ENCODE measurements at regions not wholly inside any gene's neighbourhood (a gene's known extent, or its start where the extent isn't known, plus 50 kb on each side); places are given as distances from the start of the nearest gene placed in this dataset.
"Not testable (repeated sequence)": the region's sequence is repeated elsewhere in the genome, so short reads cannot be mapped to it uniquely, and the experiment has no call there.

DNA sequence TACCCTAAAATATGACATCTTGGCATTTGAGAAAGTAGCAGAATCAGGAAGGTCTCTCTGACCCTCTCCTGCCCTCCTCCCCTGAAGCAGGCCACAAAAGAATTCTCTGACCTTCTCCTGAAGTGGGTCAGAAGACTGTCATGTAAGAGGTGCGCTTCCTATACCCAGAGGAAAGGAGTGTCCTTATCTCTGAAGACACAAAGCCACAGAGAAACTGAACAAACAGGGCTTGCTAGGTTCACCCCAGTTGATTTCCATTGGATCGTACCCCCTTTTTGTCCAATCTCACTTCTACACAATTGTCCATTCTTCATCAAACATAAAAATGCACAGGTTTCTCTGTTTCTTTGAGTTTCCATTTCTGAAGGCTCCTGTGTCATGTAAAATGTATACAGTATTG, 272.0 kb upstream of the SOX4 start:
- no peaks in the 10 kb centered on the region for H3K4me1 Mint-ChIP-seq
- H3K27me3 Mint-ChIP-seq: no peaks in the 10 kb centered on the region
- no peak for DNase-seq
- H3K9me3 Mint-ChIP-seq: peaks cover 3% of the 10 kb centered on the region
- no peaks in the 10 kb centered on the region for H3K36me3 Mint-ChIP-seq
- no peak overlapping the region for H3K27ac Mint-ChIP-seq
- CTCF ChIA-PET: no interaction called here
- H3K4me3 Mint-ChIP-seq: no peak overlapping the region

DNA sequence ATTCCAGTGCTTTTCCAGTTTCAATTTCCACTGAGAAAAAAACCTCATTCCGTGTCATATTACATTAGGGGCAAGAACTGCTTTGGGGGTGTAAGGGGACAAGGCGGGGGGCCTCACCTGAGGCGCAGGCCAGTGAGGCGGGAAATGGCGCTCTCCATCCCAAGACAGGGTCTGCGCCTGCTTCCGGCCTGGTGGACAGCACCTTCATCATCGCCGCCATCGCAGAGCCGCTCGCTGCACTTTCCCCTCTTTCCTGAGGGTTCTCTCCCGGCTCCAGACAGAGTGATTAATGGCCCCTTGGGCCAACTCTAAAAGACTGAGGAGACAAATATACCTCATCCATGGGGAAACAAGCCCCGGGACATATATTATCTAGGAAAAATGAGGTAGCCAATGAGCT, 270.0 kb upstream of the SOX4 start:
- no peak overlapping the region for H3K27ac Mint-ChIP-seq
- H3K36me3 Mint-ChIP-seq: no peaks in the 10 kb centered on the region
- H3K4me1 Mint-ChIP-seq: no peaks in the 10 kb centered on the region
- no peak for DNase-seq
- no peaks in the 10 kb centered on the region for H3K27me3 Mint-ChIP-seq
- H3K9me3 Mint-ChIP-seq: peaks cover 3% of the 10 kb centered on the region
- no peak overlapping the region for H3K4me3 Mint-ChIP-seq
- CTCF ChIA-PET: no interaction called here

DNA sequence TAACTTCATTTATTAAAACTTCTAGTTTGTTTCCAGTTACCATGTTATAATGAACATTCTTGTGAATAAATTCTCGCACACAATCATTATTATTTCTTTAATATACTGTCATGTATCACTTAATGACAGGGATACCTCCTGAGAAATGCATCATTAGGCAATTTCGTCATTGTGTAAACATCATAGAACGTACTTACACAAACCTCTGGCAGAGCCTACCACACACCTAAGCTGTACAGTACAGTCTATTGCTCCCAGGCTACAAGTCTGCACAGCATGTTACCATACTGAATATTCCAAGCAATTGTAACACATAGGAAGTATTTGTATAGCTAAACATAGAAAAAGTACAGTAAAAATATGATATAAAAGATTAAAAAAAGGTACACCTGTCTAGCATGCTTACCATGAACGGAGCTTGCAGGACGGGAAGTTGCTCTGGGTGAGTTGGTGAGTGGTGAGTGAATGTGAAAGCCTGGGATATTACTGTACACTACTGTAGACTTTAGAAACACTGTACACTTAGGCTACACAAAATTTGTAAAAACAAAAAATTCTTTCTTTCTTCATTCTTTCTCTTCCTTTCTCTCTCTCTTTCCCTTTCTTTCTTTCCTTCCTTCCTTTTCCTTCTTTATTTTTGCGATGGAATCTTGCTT, 268.2 kb upstream of the SOX4 start:
- Mint-ChIP-seq H3K27me3 (no peaks in the 10 kb centered on the region), H3K36me3 (no peaks in the 10 kb centered on the region), H3K9me3 (no peaks in the 10 kb centered on the region), H3K4me1 (no peaks in the 10 kb centered on the region), H3K4me3 (no peak overlapping the region), H3K27ac (no peak overlapping the region)
- CTCF ChIA-PET: no interaction called here
- DNase-seq: no peak

DNA sequence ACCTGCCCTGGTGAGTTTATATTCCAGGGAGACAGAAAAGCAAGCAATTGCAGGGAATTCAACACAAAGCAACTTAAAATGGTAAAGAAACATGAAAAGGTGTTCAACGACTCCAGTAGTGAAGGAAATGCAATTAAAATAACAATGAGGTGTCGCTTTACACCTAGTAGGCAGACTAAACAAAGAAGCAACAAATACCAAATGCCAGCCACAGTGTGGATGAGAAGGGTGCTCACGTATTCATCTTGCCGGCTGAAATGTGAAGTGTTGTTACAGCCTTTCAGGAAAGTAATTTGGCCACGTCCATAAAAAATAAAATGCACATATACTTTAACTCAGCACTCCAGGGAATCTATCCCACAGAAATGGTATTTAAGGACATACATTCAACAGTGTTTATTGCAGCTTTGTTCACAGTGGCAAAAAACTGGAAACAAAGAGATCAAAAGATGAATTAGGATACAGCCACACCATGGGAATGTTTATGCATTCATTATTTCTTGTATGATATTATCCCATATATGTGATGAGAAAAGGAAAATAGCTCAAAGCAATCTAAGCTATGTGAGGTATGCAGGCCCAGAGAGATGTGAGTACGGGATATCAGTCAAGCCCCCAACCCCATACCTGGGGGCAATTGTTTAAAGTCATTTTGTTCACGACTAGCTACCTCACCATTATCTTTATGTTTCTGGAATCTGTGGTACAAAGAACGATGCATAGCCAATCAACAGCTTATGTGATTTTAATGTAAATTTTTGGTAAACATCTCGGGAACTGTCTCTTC, 266.0 kb upstream of the SOX4 start:
- Mint-ChIP-seq H3K4me3 (no peak overlapping the region), H3K36me3 (no peaks in the 10 kb centered on the region), H3K4me1 (no peaks in the 10 kb centered on the region), H3K27me3 (no peaks in the 10 kb centered on the region), H3K27ac (no peak overlapping the region), H3K9me3 (no peaks in the 10 kb centered on the region)
- DNase-seq: no peak
- CTCF ChIA-PET: no interaction called here

DNA sequence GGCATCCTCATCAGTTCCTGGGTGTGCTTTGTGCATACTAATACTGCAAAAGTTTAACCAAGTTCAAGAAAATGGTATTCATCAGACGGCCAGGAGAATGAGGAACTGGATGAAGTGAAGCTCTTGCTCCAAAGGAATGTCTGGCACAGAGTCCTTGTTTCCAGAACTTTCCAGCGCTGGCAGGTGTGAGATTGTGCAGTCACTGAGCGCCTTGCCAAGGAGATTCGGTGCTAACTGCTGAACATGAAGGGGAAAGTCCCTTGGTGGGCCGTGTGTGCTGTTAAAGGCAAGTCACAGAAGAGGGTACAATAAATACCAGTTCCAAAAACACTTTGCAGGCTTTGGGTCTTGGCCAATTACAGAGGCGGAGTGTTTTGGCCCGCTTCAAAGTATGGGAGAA, 262.3 kb upstream of the SOX4 start:
- DNase-seq: no peak
- H3K4me3 Mint-ChIP-seq: no peak overlapping the region
- H3K36me3 Mint-ChIP-seq: no peaks in the 10 kb centered on the region
- no peaks in the 10 kb centered on the region for H3K4me1 Mint-ChIP-seq
- H3K9me3 Mint-ChIP-seq: no peaks in the 10 kb centered on the region
- H3K27ac Mint-ChIP-seq: no peak overlapping the region
- H3K27me3 Mint-ChIP-seq: no peaks in the 10 kb centered on the region
- CTCF ChIA-PET: no interaction called here

DNA sequence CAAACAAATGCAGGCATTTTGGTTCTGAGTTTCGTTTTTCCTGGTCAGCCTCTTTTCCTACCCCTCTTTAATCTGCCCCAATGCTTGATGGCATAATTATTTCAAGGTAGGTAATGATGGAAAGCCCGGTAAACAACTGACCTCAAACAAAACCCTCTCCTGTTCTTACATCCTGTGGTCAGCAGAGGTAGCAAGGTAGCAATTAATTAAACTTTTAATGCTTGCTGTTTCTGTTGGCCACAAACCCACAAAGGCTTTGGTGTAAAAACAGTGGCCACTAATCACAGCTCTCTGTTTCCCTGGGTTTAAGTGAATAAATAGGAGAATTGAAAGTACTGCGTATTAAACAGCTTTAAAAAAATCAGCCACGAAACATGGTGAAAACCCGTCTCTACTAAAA, 261.5 kb upstream of the SOX4 start:
- Mint-ChIP-seq H3K36me3 (no peaks in the 10 kb centered on the region), H3K27me3 (peaks cover 1% of the 10 kb centered on the region), H3K4me1 (no peaks in the 10 kb centered on the region), H3K4me3 (no peak overlapping the region), H3K9me3 (no peaks in the 10 kb centered on the region), H3K27ac (no peak overlapping the region)
- no peak for DNase-seq
- CTCF ChIA-PET: no interaction called here

DNA sequence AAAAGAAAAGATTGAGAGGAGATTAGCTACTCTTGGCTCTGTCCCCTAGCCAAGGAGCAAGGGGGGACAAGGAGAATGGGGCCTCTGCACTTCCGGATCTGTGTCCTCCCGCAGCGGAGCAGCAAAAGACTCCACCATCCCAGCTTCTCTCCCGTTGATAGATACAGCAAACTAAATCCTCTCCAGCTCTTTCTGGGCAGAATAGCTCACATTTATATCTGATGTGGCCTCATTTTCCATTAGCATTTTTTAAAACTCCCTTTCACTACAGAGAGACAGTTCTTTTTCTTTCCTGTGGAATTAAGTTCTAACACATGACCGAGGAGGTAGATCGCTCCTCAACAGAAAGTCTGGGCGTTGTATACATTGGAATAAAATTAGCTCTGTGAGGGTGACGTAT, 260.9 kb upstream of the SOX4 start:
- Mint-ChIP-seq H3K27ac (no peak overlapping the region), H3K27me3 (peaks cover 4% of the 10 kb centered on the region), H3K4me1 (no peaks in the 10 kb centered on the region), H3K9me3 (no peaks in the 10 kb centered on the region), H3K36me3 (no peaks in the 10 kb centered on the region), H3K4me3 (no peak overlapping the region)
- no peak for DNase-seq
- CTCF ChIA-PET: no interaction called here

DNA sequence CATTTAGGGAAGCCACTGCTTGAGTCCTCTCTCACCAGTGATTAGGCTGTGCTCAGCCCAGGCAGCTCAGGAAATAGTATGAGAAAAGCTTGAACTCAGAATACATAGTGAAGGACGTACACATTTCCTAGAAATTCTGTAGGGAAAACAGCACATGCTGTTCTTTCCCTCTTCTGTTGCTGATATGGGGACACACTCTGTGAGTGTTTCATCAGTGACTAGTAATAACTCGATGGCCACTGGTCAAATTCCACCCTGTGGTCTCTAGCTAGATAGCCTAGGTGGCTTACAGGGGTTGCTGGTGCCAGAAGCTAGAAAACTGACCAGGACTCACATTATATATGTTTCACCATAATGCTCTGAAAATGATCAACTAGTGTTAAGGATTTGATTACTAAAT, 259.8 kb upstream of the SOX4 start:
- no peaks in the 10 kb centered on the region for H3K36me3 Mint-ChIP-seq
- peaks cover 4% of the 10 kb centered on the region for H3K27me3 Mint-ChIP-seq
- CTCF ChIA-PET: no interaction called here
- no peak overlapping the region for H3K27ac Mint-ChIP-seq
- H3K4me3 Mint-ChIP-seq: no peak overlapping the region
- no peak for DNase-seq
- no peaks in the 10 kb centered on the region for H3K4me1 Mint-ChIP-seq
- no peaks in the 10 kb centered on the region for H3K9me3 Mint-ChIP-seq

DNA sequence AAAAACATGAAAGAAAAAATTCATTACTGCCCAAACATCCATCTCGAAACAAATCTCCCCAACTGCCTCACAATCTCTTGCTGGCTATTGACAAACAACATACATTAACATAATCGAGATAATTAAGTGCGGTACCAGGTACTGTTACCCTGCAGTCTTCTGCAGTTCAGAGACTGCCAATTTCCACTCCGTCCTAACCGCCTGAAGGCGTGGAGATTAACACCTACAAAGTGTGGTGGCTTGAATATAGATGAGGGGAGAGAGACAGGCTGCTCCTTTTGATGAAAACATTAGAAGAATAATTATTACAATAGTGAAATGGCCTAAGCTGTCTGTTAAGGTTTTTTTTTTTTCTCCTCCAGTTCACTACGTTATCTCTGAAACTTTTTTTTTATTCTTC, 258.9 kb upstream of the SOX4 start:
- CTCF ChIA-PET: no interaction called here
- no peak overlapping the region for H3K27ac Mint-ChIP-seq
- DNase-seq: no peak
- H3K36me3 Mint-ChIP-seq: no peaks in the 10 kb centered on the region
- H3K4me1 Mint-ChIP-seq: no peaks in the 10 kb centered on the region
- H3K9me3 Mint-ChIP-seq: no peaks in the 10 kb centered on the region
- peaks cover 4% of the 10 kb centered on the region for H3K27me3 Mint-ChIP-seq
- no peak overlapping the region for H3K4me3 Mint-ChIP-seq

DNA sequence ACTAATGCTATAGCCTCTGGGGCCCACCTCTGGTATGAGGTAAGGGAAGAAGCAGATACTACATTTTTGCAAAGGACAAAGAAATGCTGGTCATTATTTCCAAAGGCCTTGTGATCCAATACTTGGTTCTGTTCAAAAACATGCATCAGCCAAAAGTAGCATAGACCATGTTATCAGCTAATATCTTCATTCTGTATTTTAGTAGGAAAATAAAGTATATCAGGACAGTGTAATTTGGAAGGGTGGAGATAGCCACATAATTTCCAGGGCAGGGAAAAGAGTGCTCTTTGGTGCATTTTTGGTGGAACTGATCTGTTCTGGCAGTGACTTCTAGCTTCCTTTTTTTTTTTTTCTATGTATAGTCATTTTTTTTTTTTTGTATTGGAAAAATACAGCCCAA, 258.0 kb upstream of the SOX4 start:
- Mint-ChIP-seq H3K4me1 (no peaks in the 10 kb centered on the region), H3K27me3 (peaks cover 4% of the 10 kb centered on the region), H3K9me3 (no peaks in the 10 kb centered on the region), H3K36me3 (no peaks in the 10 kb centered on the region), H3K27ac (no peak overlapping the region), H3K4me3 (no peak overlapping the region)
- CTCF ChIA-PET: no interaction called here
- DNase-seq: no peak

DNA sequence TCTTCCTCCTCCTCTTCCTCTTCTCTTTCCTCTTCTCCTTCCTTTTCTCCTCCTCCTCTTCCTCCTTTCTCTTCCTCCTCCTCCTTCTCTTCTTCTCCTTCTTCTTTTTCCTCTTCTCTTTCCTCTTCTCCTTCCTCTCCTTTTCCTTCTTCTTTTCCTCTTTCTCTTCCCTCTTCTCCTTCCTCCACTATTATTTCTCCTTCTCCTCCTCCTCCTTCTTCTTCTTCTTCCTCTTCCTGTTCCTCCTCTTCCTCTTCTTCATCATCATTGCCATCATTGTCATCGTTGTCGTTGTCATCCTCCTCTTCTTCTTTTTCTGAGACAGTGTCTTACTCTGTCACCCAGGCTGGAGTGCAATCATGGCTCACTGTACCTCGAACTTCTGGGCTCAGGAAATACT, 256.3 kb upstream of the SOX4 start:
- Mint-ChIP-seq H3K4me1 (no peaks in the 10 kb centered on the region), H3K36me3 (no peaks in the 10 kb centered on the region), H3K27ac (no peak overlapping the region), H3K27me3 (peaks cover 4% of the 10 kb centered on the region), H3K9me3 (no peaks in the 10 kb centered on the region), H3K4me3 (no peak overlapping the region)
- CTCF ChIA-PET: no interaction called here
- DNase-seq: no peak

DNA sequence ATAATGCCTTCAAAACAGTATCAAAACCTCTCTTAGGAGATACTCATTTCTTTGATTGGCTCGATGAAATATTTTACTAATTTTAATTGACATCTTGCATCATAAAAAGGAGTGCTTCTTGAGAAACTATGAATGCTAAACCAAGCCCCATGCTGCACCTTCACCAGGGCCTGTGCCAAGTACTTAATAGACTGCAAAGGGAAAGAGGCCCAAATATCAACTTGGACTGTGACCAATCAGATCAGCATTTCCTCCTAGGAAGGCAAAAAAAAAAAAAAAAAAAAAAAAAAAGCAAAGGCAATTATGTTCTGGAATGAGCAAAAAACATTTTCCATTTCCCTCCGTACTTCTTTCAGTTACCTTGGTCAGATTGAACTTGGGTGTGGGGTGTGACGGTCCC, 253.0 kb upstream of the SOX4 start:
- Mint-ChIP-seq H3K9me3 (no peaks in the 10 kb centered on the region), H3K27ac (no peak overlapping the region), H3K4me3 (no peak overlapping the region), H3K4me1 (no peaks in the 10 kb centered on the region), H3K36me3 (no peaks in the 10 kb centered on the region), H3K27me3 (peaks cover 4% of the 10 kb centered on the region)
- no peak for DNase-seq
- CTCF ChIA-PET: no interaction called here

DNA sequence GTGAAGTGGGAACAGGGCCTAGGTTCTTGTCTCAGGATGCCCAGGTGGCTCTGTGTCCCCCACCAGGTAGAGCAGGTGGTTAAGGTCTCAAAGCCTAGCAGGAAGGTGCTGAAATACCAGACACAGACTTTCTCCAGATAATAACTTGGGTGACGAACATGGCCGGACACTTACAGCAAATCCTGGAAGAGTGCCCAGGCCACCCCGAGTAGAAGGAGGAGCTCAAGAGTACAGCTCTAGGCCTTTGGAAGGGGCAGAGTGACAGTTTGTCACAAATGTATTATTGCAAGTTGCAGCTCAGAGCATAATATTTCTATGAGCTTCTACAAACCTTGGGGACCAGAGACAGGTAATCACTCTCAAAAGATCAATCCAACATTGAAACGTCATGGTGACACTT, 251.6 kb upstream of the SOX4 start:
- Mint-ChIP-seq H3K36me3 (no peaks in the 10 kb centered on the region), H3K4me3 (no peak overlapping the region), H3K9me3 (no peaks in the 10 kb centered on the region), H3K27ac (no peak overlapping the region), H3K27me3 (peaks cover 4% of the 10 kb centered on the region), H3K4me1 (no peaks in the 10 kb centered on the region)
- CTCF ChIA-PET: no interaction called here
- no peak for DNase-seq

DNA sequence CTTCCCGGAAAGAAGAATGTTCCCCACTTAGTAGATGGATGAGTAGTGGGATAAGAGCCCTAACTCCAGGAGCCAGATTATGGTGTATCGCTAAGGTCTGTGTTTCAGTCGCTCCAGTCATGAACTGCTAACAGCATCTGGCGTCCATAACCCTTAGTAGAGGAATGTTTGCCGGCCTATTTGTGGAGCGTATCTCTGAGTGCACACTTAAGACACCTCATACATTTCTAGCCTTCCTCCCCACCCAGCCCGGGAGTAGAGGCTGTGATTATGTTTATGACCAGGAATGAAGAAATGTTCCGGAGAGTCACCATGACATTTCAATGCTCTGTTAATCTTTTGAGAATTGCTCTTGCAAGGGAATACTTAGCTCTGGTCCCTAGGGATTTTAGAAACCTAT, 251.1 kb upstream of the SOX4 start:
- H3K4me1 Mint-ChIP-seq: no peaks in the 10 kb centered on the region
- no peaks in the 10 kb centered on the region for H3K27me3 Mint-ChIP-seq
- CTCF ChIA-PET: no interaction called here
- no peaks in the 10 kb centered on the region for H3K9me3 Mint-ChIP-seq
- H3K27ac Mint-ChIP-seq: no peak overlapping the region
- DNase-seq: no peak
- H3K4me3 Mint-ChIP-seq: no peak overlapping the region
- H3K36me3 Mint-ChIP-seq: no peaks in the 10 kb centered on the region

DNA sequence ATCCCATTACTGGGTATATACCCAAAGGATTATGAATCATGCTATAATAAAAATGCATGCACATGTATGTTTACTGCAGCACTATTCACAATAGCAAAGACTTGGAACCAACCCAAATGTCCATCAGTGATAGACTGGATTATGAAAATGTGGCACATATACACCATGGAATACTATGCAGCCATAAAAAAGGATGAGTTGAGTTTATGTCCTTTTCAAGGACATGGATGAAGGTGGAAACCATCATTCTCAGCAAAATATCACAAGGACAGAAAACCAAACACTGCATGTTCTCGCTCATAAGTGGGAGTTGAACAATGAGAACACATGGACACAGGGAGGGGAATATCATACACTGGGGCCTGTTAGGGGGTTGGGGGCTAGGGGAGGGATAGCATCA, 247.8 kb upstream of the SOX4 start:
- DNase-seq, H3K27me3 Mint-ChIP-seq, H3K4me3 Mint-ChIP-seq, H3K9me3 Mint-ChIP-seq, H3K36me3 Mint-ChIP-seq, CTCF ChIA-PET, H3K4me1 Mint-ChIP-seq, H3K27ac Mint-ChIP-seq: not testable (repeated sequence)

DNA sequence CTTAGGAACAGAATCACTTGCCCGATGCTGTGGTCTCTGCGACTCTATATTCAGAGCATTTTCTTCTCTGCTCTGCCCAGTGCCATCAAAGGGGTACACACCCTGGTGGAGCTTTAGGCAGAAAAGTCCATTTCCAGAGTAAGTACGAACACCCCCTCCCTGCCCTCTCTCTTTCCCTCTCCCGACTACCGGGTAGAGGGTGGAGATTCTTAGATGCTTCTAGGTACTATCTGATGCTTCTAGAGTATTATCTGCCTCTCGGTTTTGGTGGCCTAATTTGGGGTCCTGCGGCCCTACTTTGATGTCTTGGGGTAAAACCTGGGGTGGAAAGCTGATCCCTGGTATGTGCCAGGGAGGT, 245.4 kb upstream of the SOX4 start:
- H3K4me3 Mint-ChIP-seq: no peak overlapping the region

More for the DNA sequence above, 245.4 kb upstream of the SOX4 start:
- CTCF ChIA-PET: no interaction called here
- no peaks in the 10 kb centered on the region for H3K36me3 Mint-ChIP-seq
- no peaks in the 10 kb centered on the region for H3K27me3 Mint-ChIP-seq
- H3K4me1 Mint-ChIP-seq: no peaks in the 10 kb centered on the region
- no peak for DNase-seq
- H3K9me3 Mint-ChIP-seq: no peaks in the 10 kb centered on the region
- no peak overlapping the region for H3K27ac Mint-ChIP-seq
